ENCODE measurements at regions not wholly inside any gene's neighbourhood (a gene's known extent, or its start where the extent isn't known, plus 50 kb on each side); places are given as distances from the start of the nearest gene placed in this dataset.

DNA sequence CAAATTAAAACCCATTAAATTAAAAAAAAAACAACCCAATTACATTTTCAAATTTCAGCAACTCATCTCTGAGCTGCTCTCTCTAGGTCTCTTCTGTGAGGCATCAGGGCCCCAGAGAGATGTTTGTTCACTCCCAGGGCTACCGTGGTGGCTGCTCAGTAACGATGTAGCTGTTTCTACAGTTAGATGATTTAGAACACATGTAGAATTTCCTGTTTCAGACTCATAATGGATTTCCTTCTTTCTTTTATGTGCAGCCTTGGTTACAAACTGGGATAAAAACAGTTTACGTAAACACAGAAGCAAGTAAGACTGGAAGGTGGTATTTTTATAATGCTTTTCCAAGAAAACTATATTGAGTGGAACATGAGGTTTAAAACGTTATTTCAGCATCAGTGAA lies 116.1 kb upstream of the CCN2 start:
- peaks cover 43% of the 10 kb centered on the region for H3K4me1 ChIP-seq (ENCODE audit: control insufficient read depth, insufficient read depth, low read length)

DNA sequence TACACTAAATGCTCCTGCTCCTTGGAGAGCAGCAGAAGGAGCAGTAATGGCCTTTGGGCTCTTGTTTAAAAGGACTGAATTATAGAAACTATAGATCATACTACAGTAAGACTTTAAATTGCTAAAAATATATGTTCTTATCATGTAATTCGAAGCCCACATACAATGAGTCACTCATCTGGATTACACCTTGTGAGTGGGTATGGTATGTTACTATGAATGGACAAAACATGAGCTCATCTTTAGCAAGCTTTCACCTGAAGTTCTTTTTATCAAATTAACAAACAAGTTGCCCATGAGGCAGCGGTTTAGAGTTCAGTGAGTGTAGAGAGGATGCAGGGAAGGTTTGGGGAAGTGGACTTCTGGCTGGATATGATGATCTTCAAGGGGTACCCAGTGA lies 114.4 kb upstream of the CCN2 start:
- no peaks in the 10 kb centered on the region for H3K27me3 ChIP-seq (ENCODE audit: control insufficient read depth, insufficient read depth, low read length)
- no peak overlapping the region for H3K4me3 ChIP-seq (ENCODE audit: low read length)
- no peak overlapping the region for H3K9ac ChIP-seq (ENCODE audit: low read depth, low read length)
- H3K4me2 ChIP-seq (ENCODE audit: low read length) = no peak overlapping the region
- H3K36me3 ChIP-seq (ENCODE audit: insufficient read depth, low read length) = no peaks in the 10 kb centered on the region
- peaks cover 61% of the 10 kb centered on the region for H3K4me1 ChIP-seq (ENCODE audit: control insufficient read depth, insufficient read depth, low read length)
- no peaks in the 10 kb centered on the region for H3K9me3 ChIP-seq (replicated peaks; ENCODE audit: low read length)

More for the DNA sequence above, 116.1 kb upstream of the CCN2 start:
- Histone ChIP-seq H3K4me3 (ENCODE audit: low read length) (no peak overlapping the region), H3K27me3 (ENCODE audit: control insufficient read depth, insufficient read depth, low read length) (no peaks in the 10 kb centered on the region), H3K4me2 (ENCODE audit: low read length) (no peak overlapping the region), H3K9me3 (replicated peaks; ENCODE audit: low read length) (no peaks in the 10 kb centered on the region), H3K9ac (ENCODE audit: low read depth, low read length) (no peak overlapping the region), H3K36me3 (ENCODE audit: insufficient read depth, low read length) (no peaks in the 10 kb centered on the region)

GRCh38 chr6:132063738-132064137 lies 112.6 kb upstream of the CCN2 start:
- peak overlapping the region; percentile 33 for H3K4me2 ChIP-seq (ENCODE audit: low read length)
- peaks cover 67% of the 10 kb centered on the region for H3K4me1 ChIP-seq (ENCODE audit: control insufficient read depth, insufficient read depth, low read length)
- no peak overlapping the region for H3K4me3 ChIP-seq (ENCODE audit: low read length)
- peak overlapping the region; percentile 68 for H3K9ac ChIP-seq (ENCODE audit: low read depth, low read length)
- no peaks in the 10 kb centered on the region for H3K9me3 ChIP-seq (replicated peaks; ENCODE audit: low read length)
- no peaks in the 10 kb centered on the region for H3K36me3 ChIP-seq (ENCODE audit: insufficient read depth, low read length)
- H3K27me3 ChIP-seq (ENCODE audit: control insufficient read depth, insufficient read depth, low read length) = no peaks in the 10 kb centered on the region

DNA sequence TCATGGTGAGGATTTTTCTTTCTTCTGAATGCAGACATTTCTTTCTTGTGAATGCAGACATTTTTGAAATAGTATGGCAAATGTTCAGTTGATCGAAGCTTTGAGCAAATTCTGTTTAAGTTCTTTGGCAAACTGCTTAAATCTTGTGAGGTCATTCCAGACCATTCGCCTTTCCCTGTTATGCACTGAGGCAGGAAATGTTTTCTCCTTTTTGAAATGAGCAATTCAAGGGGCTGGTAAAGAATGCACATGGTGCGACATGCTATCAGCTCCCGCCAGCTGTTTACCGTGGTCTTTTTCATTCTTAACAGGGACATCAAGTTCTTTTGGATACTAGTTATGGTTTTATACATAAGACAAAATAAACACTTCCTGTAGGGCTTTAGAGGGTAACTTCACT lies 112.0 kb upstream of the CCN2 start:
- Histone ChIP-seq H3K4me3 (ENCODE audit: low read length) (no peak overlapping the region), H3K4me2 (ENCODE audit: low read length) (peak overlapping the region; percentile 33), H3K9me3 (replicated peaks; ENCODE audit: low read length) (no peaks in the 10 kb centered on the region), H3K27me3 (ENCODE audit: control insufficient read depth, insufficient read depth, low read length) (no peaks in the 10 kb centered on the region), H3K9ac (ENCODE audit: low read depth, low read length) (peak overlapping the region; percentile 68), H3K36me3 (ENCODE audit: insufficient read depth, low read length) (no peaks in the 10 kb centered on the region), H3K4me1 (ENCODE audit: control insufficient read depth, insufficient read depth, low read length) (peaks cover 71% of the 10 kb centered on the region)

DNA sequence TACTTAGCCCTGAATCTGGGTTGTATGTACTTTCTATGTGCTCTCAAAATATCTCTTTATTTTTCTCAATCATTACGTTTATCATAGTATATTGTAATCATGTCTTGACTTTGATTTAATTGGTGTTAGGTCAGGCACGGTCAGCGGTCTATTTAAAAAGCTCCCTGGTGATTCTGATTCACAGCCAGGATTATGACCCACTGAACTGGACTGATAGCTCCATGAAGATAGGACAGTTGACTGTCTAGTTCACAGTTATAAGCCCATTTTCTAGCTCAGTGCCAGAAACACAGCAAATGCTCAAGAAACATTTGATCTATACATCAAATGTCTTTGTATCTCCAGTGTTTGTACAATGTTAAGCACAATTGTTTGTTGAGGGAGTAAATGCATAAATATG lies 111.5 kb upstream of the CCN2 start:
- no peaks in the 10 kb centered on the region for H3K9me3 ChIP-seq (replicated peaks; ENCODE audit: low read length)
- H3K4me1 ChIP-seq (ENCODE audit: control insufficient read depth, insufficient read depth, low read length) = peaks cover 71% of the 10 kb centered on the region
- peak overlapping the region; percentile 33 for H3K4me2 ChIP-seq (ENCODE audit: low read length)
- peak overlapping the region; percentile 68 for H3K9ac ChIP-seq (ENCODE audit: low read depth, low read length)
- H3K4me3 ChIP-seq (ENCODE audit: low read length) = no peak overlapping the region
- H3K27me3 ChIP-seq (ENCODE audit: control insufficient read depth, insufficient read depth, low read length) = no peaks in the 10 kb centered on the region
- no peaks in the 10 kb centered on the region for H3K36me3 ChIP-seq (ENCODE audit: insufficient read depth, low read length)

GRCh38 chr6:132061381-132061780 lies 110.2 kb upstream of the CCN2 start:
- H3K4me2 ChIP-seq (ENCODE audit: low read length) = no peak overlapping the region
- H3K4me3 ChIP-seq (ENCODE audit: low read length) = no peak overlapping the region
- no peaks in the 10 kb centered on the region for H3K9me3 ChIP-seq (replicated peaks; ENCODE audit: low read length)
- H3K36me3 ChIP-seq (ENCODE audit: insufficient read depth, low read length) = no peaks in the 10 kb centered on the region
- H3K4me1 ChIP-seq (ENCODE audit: control insufficient read depth, insufficient read depth, low read length) = peaks cover 69% of the 10 kb centered on the region
- H3K27me3 ChIP-seq (ENCODE audit: control insufficient read depth, insufficient read depth, low read length) = no peaks in the 10 kb centered on the region
- H3K9ac ChIP-seq (ENCODE audit: low read depth, low read length) = peak overlapping the region; percentile 46

DNA sequence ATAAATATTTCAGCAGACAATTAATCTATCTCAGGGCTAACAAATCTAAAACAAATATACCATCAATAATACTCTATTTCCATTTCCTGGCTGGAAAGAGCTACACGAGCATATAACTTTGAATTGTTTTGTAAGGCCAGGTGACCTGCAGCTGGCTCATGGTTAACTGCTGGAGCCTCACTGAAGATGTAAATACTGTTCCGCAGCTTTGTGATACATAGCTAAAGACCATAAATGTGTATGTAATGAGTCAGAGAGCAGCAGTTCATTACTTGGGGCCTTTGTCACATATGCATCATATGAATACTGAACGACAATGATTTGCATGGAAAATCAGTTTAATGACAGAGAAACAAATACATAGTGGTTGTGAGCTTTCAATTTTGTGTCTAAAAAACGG lies 109.4 kb upstream of the CCN2 start:
- Histone ChIP-seq H3K4me1 (ENCODE audit: control insufficient read depth, insufficient read depth, low read length) (peaks cover 66% of the 10 kb centered on the region), H3K9me3 (replicated peaks; ENCODE audit: low read length) (no peaks in the 10 kb centered on the region), H3K4me3 (ENCODE audit: low read length) (no peak overlapping the region)

GRCh38 chr6:132058975-132059374 lies 107.8 kb upstream of the CCN2 start:
- Histone ChIP-seq H3K36me3 (ENCODE audit: insufficient read depth, low read length) (no peaks in the 10 kb centered on the region), H3K9me3 (replicated peaks; ENCODE audit: low read length) (no peaks in the 10 kb centered on the region), H3K4me3 (ENCODE audit: low read length) (no peak overlapping the region), H3K9ac (ENCODE audit: low read depth, low read length) (no peak overlapping the region), H3K4me2 (ENCODE audit: low read length) (no peak overlapping the region), H3K27me3 (ENCODE audit: control insufficient read depth, insufficient read depth, low read length) (no peaks in the 10 kb centered on the region), H3K4me1 (ENCODE audit: control insufficient read depth, insufficient read depth, low read length) (peaks cover 66% of the 10 kb centered on the region)

More for the DNA sequence above, 109.4 kb upstream of the CCN2 start:
- Histone ChIP-seq H3K36me3 (ENCODE audit: insufficient read depth, low read length) (no peaks in the 10 kb centered on the region), H3K27me3 (ENCODE audit: control insufficient read depth, insufficient read depth, low read length) (no peaks in the 10 kb centered on the region), H3K4me2 (ENCODE audit: low read length) (peak overlapping the region; percentile 38), H3K9ac (ENCODE audit: low read depth, low read length) (peak overlapping the region; percentile 46)

- H3K4me3 ChIP-seq (ENCODE audit: low read length) = no peak overlapping the region
- peaks cover 33% of the 10 kb centered on the region for H3K4me1 ChIP-seq (ENCODE audit: control insufficient read depth, insufficient read depth, low read length)
- H3K4me2 ChIP-seq (ENCODE audit: low read length) = no peak overlapping the region
- H3K27me3 ChIP-seq (ENCODE audit: control insufficient read depth, insufficient read depth, low read length) = no peaks in the 10 kb centered on the region
- no peaks in the 10 kb centered on the region for H3K9me3 ChIP-seq (replicated peaks; ENCODE audit: low read length)
- H3K9ac ChIP-seq (ENCODE audit: low read depth, low read length) = peak overlapping the region; percentile 29
- no peaks in the 10 kb centered on the region for H3K36me3 ChIP-seq (ENCODE audit: insufficient read depth, low read length)
These were observed 103.4 kb upstream of the CCN2 start for GRCh38 chr6:132054525-132054924.

GRCh38 chr6:132053511-132053910 lies 102.3 kb upstream of the CCN2 start:
- Histone ChIP-seq H3K9me3 (replicated peaks; ENCODE audit: low read length) (no peaks in the 10 kb centered on the region), H3K4me2 (ENCODE audit: low read length) (peak overlapping the region; percentile 12), H3K4me3 (ENCODE audit: low read length) (no peak overlapping the region), H3K36me3 (ENCODE audit: insufficient read depth, low read length) (no peaks in the 10 kb centered on the region), H3K27me3 (ENCODE audit: control insufficient read depth, insufficient read depth, low read length) (no peaks in the 10 kb centered on the region), H3K4me1 (ENCODE audit: control insufficient read depth, insufficient read depth, low read length) (peaks cover 24% of the 10 kb centered on the region), H3K9ac (ENCODE audit: low read depth, low read length) (peak overlapping the region; percentile 29)

DNA sequence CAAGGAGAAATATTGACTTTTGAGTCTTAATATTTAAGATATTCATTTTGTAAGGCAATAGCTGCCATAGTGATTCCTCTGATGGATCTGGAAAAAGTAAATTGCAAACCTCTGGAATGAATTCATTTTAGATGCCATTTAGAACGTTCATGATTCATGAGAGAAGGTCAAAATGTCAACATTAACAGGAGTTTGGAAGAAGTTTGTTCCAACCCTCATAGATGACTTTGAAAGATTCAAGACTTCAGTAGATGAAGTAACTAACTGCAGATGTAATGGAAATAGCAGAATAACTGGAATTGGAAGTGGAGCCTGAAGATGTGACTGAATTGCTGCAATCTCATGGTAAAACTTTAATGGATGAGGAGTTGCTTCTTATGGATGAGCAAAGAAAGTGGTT lies 100.9 kb upstream of the CCN2 start:
- no peak overlapping the region for H3K9ac ChIP-seq (ENCODE audit: low read depth, low read length)
- no peak overlapping the region for H3K4me3 ChIP-seq (ENCODE audit: low read length)
- no peaks in the 10 kb centered on the region for H3K27me3 ChIP-seq (ENCODE audit: control insufficient read depth, insufficient read depth, low read length)
- H3K36me3 ChIP-seq (ENCODE audit: insufficient read depth, low read length) = no peaks in the 10 kb centered on the region
- H3K9me3 ChIP-seq (replicated peaks; ENCODE audit: low read length) = no peaks in the 10 kb centered on the region
- H3K4me1 ChIP-seq (ENCODE audit: control insufficient read depth, insufficient read depth, low read length) = peaks cover 21% of the 10 kb centered on the region
- no peak overlapping the region for H3K4me2 ChIP-seq (ENCODE audit: low read length)

- Histone ChIP-seq H3K4me2 (ENCODE audit: low read length) (no peak overlapping the region), H3K36me3 (ENCODE audit: insufficient read depth, low read length) (no peaks in the 10 kb centered on the region), H3K9ac (ENCODE audit: low read depth, low read length) (no peak overlapping the region)
These were observed 94.7 kb upstream of the CCN2 start for GRCh38 chr6:132045877-132046276.

More at GRCh38 chr6:132045877-132046276, 94.7 kb upstream of the CCN2 start:
- H3K9me3 ChIP-seq (replicated peaks; ENCODE audit: low read length) = no peaks in the 10 kb centered on the region
- H3K27me3 ChIP-seq (ENCODE audit: control insufficient read depth, insufficient read depth, low read length) = no peaks in the 10 kb centered on the region
- H3K4me1 ChIP-seq (ENCODE audit: control insufficient read depth, insufficient read depth, low read length) = no peaks in the 10 kb centered on the region
- no peak overlapping the region for H3K4me3 ChIP-seq (ENCODE audit: low read length)

Data from skeletal muscle satellite cell (primary cell).